ENCODE measurements at regions not wholly inside any gene's neighbourhood (a gene's known extent, or its start where the extent isn't known, plus 50 kb on each side); places are given as distances from the start of the nearest gene placed in this dataset.

DNA sequence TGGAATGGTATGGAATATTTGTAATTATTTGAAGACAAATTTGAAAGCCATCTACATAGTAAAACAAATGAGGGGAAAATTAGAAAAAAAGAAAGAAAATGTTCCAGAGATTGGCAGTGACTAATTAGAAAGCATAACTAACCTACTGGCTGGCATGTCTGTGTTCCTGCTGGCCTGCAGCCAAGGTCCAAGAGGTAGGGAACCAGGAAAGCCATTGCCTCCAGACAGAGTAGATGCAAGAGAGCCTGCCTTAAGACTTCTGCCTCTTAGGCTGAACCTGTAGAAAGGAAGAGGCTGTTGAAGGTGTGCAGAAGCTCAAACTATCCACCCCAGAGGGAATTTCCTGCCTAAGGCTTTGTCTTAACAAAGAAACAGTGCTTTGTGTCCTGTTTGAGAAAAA, 982.0 kb downstream of the SORCS1 start:
- FAIRE-seq, result no peak
- Histone ChIP-seq H3K36me3 (ENCODE audit: control insufficient read depth in 2 of 2, extremely low read depth in 1 of 2, insufficient read depth in 2 of 2, low read length in 2 of 2) (no peaks in the 10 kb centered on the region), H3K9ac (ENCODE audit: control insufficient read depth, extremely low read depth, insufficient read depth, low read length) (no peak overlapping the region), H3K27me3 (ENCODE audit: control insufficient read depth, extremely low read depth, insufficient read depth, low read length) (no peaks in the 10 kb centered on the region), H3K4me2 (ENCODE audit: control insufficient read depth, extremely low read depth, insufficient read depth, low read depth, low read length) (no peak overlapping the region), H3K4me1 (ENCODE audit: control insufficient read depth, extremely low read depth, insufficient read depth, low read length) (no peaks in the 10 kb centered on the region), H2AFZ (ENCODE audit: control insufficient read depth, low read length) (no peak overlapping the region), H3K4me3 (ENCODE audit: control insufficient read depth in 2 of 3, extremely low read depth in 1 of 3, insufficient read depth in 2 of 3, low read depth in 1 of 3, low read length in 3 of 3) (no peak overlapping the region), H3K9me1 (ENCODE audit: control insufficient read depth, extremely low read depth, insufficient read depth, low read length) (no peaks in the 10 kb centered on the region), H3K27ac (ENCODE audit: control insufficient read depth, insufficient read depth, low read length) (no peak overlapping the region), H3K9me3 (ENCODE audit: control insufficient read depth, low read depth, low read length) (no peaks in the 10 kb centered on the region), H4K20me1 (ENCODE audit: control insufficient read depth, extremely low read depth, insufficient read depth, low read length) (no peaks in the 10 kb centered on the region), H3K79me2 (ENCODE audit: control insufficient read depth, insufficient read depth, low read length) (no peaks in the 10 kb centered on the region)
- dilution Hi-C loops (cut with MboI; ENCODE audit: extremely low pct_ligation_motif_present, low sequenced_read_pairs), result no loop called here
- TF ChIP-seq CTCF (optimal IDR thresholded peaks at IDR 0.05 in 1 of 3, IDR thresholded peaks at IDR 0.05 in 1 of 3, conservative IDR thresholded peaks at IDR 0.05 in 1 of 3; ENCODE audit: extremely low read depth in 1 of 3, insufficient read depth in 2 of 3, low read length in 3 of 3) (no peak), EZH2 (IDR thresholded peaks at IDR 0.05; ENCODE audit: low read length) (no peak)
- no peak for DNase-seq (ENCODE audit: low read depth, low spot score)

DNA sequence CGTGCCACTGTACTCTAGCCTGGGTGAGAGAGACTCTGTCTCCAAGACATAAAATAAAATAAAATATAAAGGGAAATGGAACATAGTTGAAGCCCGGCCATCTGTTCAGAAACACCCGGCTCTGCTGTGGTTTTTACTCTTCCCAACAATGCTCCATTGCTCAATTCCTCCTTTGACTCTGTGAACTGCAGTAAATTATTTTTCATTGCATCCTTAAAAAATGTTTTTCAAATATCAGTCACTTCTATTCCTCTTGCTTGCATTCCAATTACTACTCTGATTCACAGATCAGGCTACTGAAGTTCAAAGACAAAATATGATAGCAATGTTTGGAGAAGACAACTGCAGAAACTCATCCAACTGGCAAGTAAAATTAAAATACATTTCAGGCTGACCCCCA, 983.0 kb downstream of the SORCS1 start:
- TF ChIP-seq EZH2 (IDR thresholded peaks at IDR 0.05; ENCODE audit: low read length) (no peak), CTCF (optimal IDR thresholded peaks at IDR 0.05 in 1 of 3, IDR thresholded peaks at IDR 0.05 in 1 of 3, conservative IDR thresholded peaks at IDR 0.05 in 1 of 3; ENCODE audit: extremely low read depth in 1 of 3, insufficient read depth in 2 of 3, low read length in 3 of 3) (no peak)

More for the DNA sequence above, 983.0 kb downstream of the SORCS1 start:
- H2AFZ ChIP-seq (ENCODE audit: control insufficient read depth, low read length), result no peak overlapping the region
- DNase-seq (ENCODE audit: low read depth, low spot score), result no peak
- H3K9me3 ChIP-seq (ENCODE audit: control insufficient read depth, low read depth, low read length), result no peaks in the 10 kb centered on the region
- H3K9me1 ChIP-seq (ENCODE audit: control insufficient read depth, extremely low read depth, insufficient read depth, low read length), result no peaks in the 10 kb centered on the region
- dilution Hi-C loops (cut with MboI; ENCODE audit: extremely low pct_ligation_motif_present, low sequenced_read_pairs), result no loop called here
- no peaks in the 10 kb centered on the region for H4K20me1 ChIP-seq (ENCODE audit: control insufficient read depth, extremely low read depth, insufficient read depth, low read length)
- no peak for FAIRE-seq
- no peaks in the 10 kb centered on the region for H3K27me3 ChIP-seq (ENCODE audit: control insufficient read depth, extremely low read depth, insufficient read depth, low read length)
- H3K4me2 ChIP-seq (ENCODE audit: control insufficient read depth, extremely low read depth, insufficient read depth, low read depth, low read length), result no peak overlapping the region
- no peak overlapping the region for H3K9ac ChIP-seq (ENCODE audit: control insufficient read depth, extremely low read depth, insufficient read depth, low read length)
- H3K27ac ChIP-seq (ENCODE audit: control insufficient read depth, insufficient read depth, low read length), result no peak overlapping the region
- no peaks in the 10 kb centered on the region for H3K36me3 ChIP-seq (ENCODE audit: control insufficient read depth in 2 of 2, extremely low read depth in 1 of 2, insufficient read depth in 2 of 2, low read length in 2 of 2)
- H3K79me2 ChIP-seq (ENCODE audit: control insufficient read depth, insufficient read depth, low read length), result no peaks in the 10 kb centered on the region
- H3K4me1 ChIP-seq (ENCODE audit: control insufficient read depth, extremely low read depth, insufficient read depth, low read length), result no peaks in the 10 kb centered on the region
- H3K4me3 ChIP-seq (ENCODE audit: control insufficient read depth in 2 of 3, extremely low read depth in 1 of 3, insufficient read depth in 2 of 3, low read depth in 1 of 3, low read length in 3 of 3), result no peak overlapping the region

Data from keratinocyte (primary cell).